GM19455 (cell line): ENCODE measurements at regions not wholly inside any gene's neighbourhood (a gene's known extent, or its start where the extent isn't known, plus 50 kb on each side); places are given as distances from the start of the nearest gene placed in this dataset.
"Not testable (repeated sequence)": the region's sequence is repeated elsewhere in the genome, so short reads cannot be mapped to it uniquely, and the experiment has no call there.

ENCODE experiments used
- ATAC-seq: cut with Tn5 transposase; IDR thresholded peaks from one replicate; pipeline ENCODE4 v1.9.1; 2021; ENCODE audit not compliant: unreplicated experiment

- peak; percentile 10 for ATAC-seq
Measured at GRCh38 chr3:176873261-176873660, 324.0 kb downstream of the TBL1XR1 start.

GRCh38 chr3:176872771-176873209 lies 324.5 kb downstream of the TBL1XR1 start:
- peak; percentile 97 for ATAC-seq

- ATAC-seq, result no peak
Measured at GRCh38 chr3:176870451-176870850, 326.8 kb downstream of the TBL1XR1 start.

- ATAC-seq, result no peak
Measured at GRCh38 chr3:176867681-176868663, 329.3 kb downstream of the TBL1XR1 start.

GRCh38 chr3:176861137-176861536 lies 336.1 kb downstream of the TBL1XR1 start:
- ATAC-seq, result no peak

- ATAC-seq, result no peak
Measured at GRCh38 chr3:176856721-176857120, 340.6 kb downstream of the TBL1XR1 start.

- no peak for ATAC-seq
Measured at GRCh38 chr3:176855901-176856486, 341.3 kb downstream of the TBL1XR1 start.

- no peak for ATAC-seq
Measured at GRCh38 chr3:176855213-176855612, 342.1 kb downstream of the TBL1XR1 start.

GRCh38 chr3:176850498-176850897 lies 346.8 kb downstream of the TBL1XR1 start:
- ATAC-seq, result no peak

- no peak for ATAC-seq
Measured at GRCh38 chr3:176848431-176849214, 348.7 kb downstream of the TBL1XR1 start.

- ATAC-seq, result no peak
Measured at GRCh38 chr3:176842914-176843313, 354.4 kb downstream of the TBL1XR1 start.

GRCh38 chr3:176840641-176841286 lies 356.5 kb downstream of the TBL1XR1 start:
- no peak for ATAC-seq

- no peak for ATAC-seq
Measured at GRCh38 chr3:176839901-176840300, 357.4 kb downstream of the TBL1XR1 start.

- ATAC-seq, result no peak
Measured at GRCh38 chr3:176839466-176839865, 357.8 kb downstream of the TBL1XR1 start.

- not testable (repeated sequence) for ATAC-seq
Measured at GRCh38 chr3:176827244-176827643, 370.0 kb downstream of the TBL1XR1 start.

- ATAC-seq, result no peak
Measured at GRCh38 chr3:176824811-176825210, 372.5 kb downstream of the TBL1XR1 start.

GRCh38 chr3:176820764-176821163 lies 376.5 kb downstream of the TBL1XR1 start:
- no peak for ATAC-seq

- ATAC-seq, result no peak
Measured at GRCh38 chr3:176816937-176817336, 380.3 kb downstream of the TBL1XR1 start.

GRCh38 chr3:176814285-176814684 lies 383.0 kb downstream of the TBL1XR1 start:
- peak; percentile 85 for ATAC-seq

GRCh38 chr3:176807938-176808337 lies 389.3 kb downstream of the TBL1XR1 start:
- no peak for ATAC-seq

- ATAC-seq, result no peak
Measured at GRCh38 chr3:176799675-176800074, 397.6 kb downstream of the TBL1XR1 start.
